ENCODE measurements at regions not wholly inside any gene's neighbourhood (a gene's known extent, or its start where the extent isn't known, plus 50 kb on each side); places are given as distances from the start of the nearest gene placed in this dataset.

- ATAC-seq = no peak
- TF ChIP-seq ARNTL (CRISPR knock-in tag; IDR thresholded peaks at IDR 0.05; ENCODE audit: borderline replicate concordance, low read depth) (no peak), ZFP30 (CRISPR knock-in tag; IDR thresholded peaks at IDR 0.05) (no peak), OSR1 (CRISPR knock-in tag; IDR thresholded peaks at IDR 0.05) (no peak), CSDC2 (CRISPR knock-in tag; IDR thresholded peaks at IDR 0.05) (no peak), TSHZ2 (CRISPR knock-in tag; IDR thresholded peaks at IDR 0.05) (no peak), CREB5 (CRISPR knock-in tag; IDR thresholded peaks at IDR 0.05; ENCODE audit: low read depth) (no peak), ZNF565 (CRISPR knock-in tag; conservative IDR thresholded peaks at IDR 0.05; ENCODE audit: low read depth) (no peak)
These were observed 131.6 kb downstream of the ETS2 start for GRCh38 chr21:38937286-38937790.

DNA sequence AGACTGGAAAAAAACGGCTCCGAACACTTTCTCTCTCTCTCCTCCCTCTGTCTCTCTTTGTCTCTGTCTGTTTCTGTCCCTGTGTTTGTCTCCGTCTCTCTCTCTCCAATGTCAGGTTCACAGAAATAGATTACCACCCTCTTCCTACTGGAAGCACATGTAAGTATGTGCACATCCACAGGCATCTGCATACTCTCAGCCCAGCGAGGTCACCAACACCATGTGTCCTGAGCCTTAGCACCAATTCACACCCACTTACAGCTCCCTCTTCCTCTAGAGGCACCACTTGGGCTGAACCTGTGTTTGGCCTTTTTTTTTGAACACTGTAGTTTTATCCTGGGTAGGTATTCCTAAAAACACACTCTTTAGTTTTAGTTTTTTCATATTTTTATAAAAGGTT lies 130.5 kb downstream of the ETS2 start:
- TF ChIP-seq ZFP30 (CRISPR knock-in tag; IDR thresholded peaks at IDR 0.05) (no peak), CREB5 (CRISPR knock-in tag; IDR thresholded peaks at IDR 0.05; ENCODE audit: low read depth) (no peak), PATZ1 (CRISPR knock-in tag; IDR thresholded peaks at IDR 0.05; ENCODE audit: borderline replicate concordance) (no peak), TSHZ2 (CRISPR knock-in tag; IDR thresholded peaks at IDR 0.05) (no peak), CSDC2 (CRISPR knock-in tag; IDR thresholded peaks at IDR 0.05) (no peak), ZC3H10 (CRISPR knock-in tag; IDR thresholded peaks at IDR 0.05) (no peak), ESRRG (CRISPR knock-in tag; IDR thresholded peaks at IDR 0.05) (no peak), RARB (CRISPR knock-in tag; IDR thresholded peaks at IDR 0.05) (no peak)
- ATAC-seq = no peak

DNA sequence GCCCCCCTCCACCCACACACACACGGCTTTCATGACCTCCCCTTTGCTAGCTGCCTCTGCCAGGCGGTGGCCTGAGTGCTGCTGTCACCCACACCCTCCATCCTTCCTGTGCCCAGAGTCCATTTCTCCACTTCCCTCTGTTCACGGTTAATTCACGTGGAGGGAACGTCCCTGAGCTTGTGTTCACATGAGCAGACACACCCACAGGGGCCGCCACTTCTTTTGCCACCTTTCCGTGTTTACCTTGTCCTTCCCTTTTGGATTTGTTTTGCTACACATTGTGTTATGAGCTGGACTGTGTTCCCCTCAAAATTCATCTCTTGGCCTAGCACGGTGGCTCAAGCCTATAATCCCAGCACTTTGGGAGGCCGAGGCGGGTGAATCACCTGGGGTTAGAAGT lies 128.0 kb downstream of the ETS2 start:
- no peak for TF ChIP-seq PPARA (CRISPR knock-in tag; IDR thresholded peaks at IDR 0.05; ENCODE audit: borderline replicate concordance)
- no peak for TF ChIP-seq ZC3H10 (CRISPR knock-in tag; IDR thresholded peaks at IDR 0.05)
- TF ChIP-seq ZNF8 (CRISPR knock-in tag; IDR thresholded peaks at IDR 0.05) = no peak
- TF ChIP-seq TSHZ2 (CRISPR knock-in tag; IDR thresholded peaks at IDR 0.05) = no peak
- TF ChIP-seq OSR1 (CRISPR knock-in tag; IDR thresholded peaks at IDR 0.05) = no peak
- no peak for TF ChIP-seq SNAI2 (CRISPR knock-in tag; IDR thresholded peaks at IDR 0.05)
- no peak for TF ChIP-seq ESRRG (CRISPR knock-in tag; IDR thresholded peaks at IDR 0.05)
- no peak for TF ChIP-seq PATZ1 (CRISPR knock-in tag; IDR thresholded peaks at IDR 0.05; ENCODE audit: borderline replicate concordance)
- TF ChIP-seq TCF4 (CRISPR knock-in tag; IDR thresholded peaks at IDR 0.05; ENCODE audit: borderline replicate concordance) = no peak
- no peak for TF ChIP-seq CSRNP3 (CRISPR knock-in tag; IDR thresholded peaks at IDR 0.05)
- TF ChIP-seq ARNTL (CRISPR knock-in tag; IDR thresholded peaks at IDR 0.05; ENCODE audit: borderline replicate concordance, low read depth) = no peak
- no peak for TF ChIP-seq ZFP30 (CRISPR knock-in tag; IDR thresholded peaks at IDR 0.05)
- no peak for TF ChIP-seq ZNF70 (CRISPR knock-in tag; IDR thresholded peaks at IDR 0.05)
- ATAC-seq = no peak
